Dermis microvascular lymphatic vessel endothelial cell (primary cell): ENCODE measurements at regions not wholly inside any gene's neighbourhood (a gene's known extent, or its start where the extent isn't known, plus 50 kb on each side); places are given as distances from the start of the nearest gene placed in this dataset.
"Not testable (repeated sequence)": the region's sequence is repeated elsewhere in the genome, so short reads cannot be mapped to it uniquely, and the experiment has no call there.

Source experiments
- DNase-seq, 2 donors: peaks; one replicate each; pipeline versions ENCODE4 v3.0.0 to v3.0.0-alpha.2; 2010; ENCODE audit warnings: low read depth in 2 of 2

DNA sequence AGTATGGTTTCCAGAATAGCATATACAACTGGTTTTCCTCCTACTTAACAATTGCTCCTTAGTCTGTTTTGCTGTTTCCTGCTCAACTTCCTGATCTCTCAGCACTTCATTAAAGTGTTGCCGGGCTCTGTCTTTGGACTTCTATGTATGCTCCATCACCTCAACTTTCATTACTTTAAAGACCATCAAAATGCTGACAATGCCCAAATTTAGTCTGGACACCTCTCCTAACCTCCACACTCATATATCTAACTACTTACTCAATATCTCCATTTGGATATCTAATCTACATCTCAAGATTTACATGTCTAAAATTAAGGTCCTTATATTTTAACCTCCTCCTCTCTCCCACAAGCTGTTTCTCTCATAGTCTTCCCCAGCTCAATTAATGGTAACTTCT is 54.4 kb upstream of the LGR5 start:
- DNase-seq = peak in 1 of 2 donors; percentile 3

DNA sequence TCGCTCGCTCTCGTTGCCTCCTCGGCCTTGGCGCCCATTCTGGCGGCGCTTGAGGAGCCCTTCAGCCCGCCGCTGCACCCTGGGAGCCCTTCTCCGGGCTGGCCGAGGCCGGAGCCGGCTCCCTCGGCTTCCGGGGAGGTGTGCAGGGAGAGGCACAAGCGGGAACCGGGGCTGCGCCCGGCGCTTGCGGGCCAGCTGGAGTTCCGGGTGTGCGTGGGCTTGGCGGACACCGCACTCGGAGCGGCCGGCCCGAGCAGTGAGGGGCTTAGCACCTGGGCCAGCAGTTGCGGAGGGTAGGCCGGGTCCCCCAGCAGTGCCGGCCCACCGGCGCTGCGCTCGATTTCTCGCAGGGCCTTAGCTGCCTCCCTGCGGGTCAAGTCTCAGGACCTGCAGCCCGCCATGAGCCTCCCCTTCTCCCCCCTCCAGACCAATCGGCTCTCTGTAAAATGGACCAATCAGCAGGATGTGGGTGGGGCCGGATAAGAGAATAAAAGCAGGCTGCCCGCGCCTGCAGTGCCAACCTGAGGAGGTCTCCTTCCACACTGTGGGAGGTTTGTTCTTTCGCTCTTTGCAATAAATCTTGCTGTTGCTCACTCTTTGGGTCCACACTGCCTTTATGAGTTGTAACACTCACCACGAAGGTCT is 62.8 kb upstream of the LGR5 start:
- DNase-seq = not testable (repeated sequence)

DNA sequence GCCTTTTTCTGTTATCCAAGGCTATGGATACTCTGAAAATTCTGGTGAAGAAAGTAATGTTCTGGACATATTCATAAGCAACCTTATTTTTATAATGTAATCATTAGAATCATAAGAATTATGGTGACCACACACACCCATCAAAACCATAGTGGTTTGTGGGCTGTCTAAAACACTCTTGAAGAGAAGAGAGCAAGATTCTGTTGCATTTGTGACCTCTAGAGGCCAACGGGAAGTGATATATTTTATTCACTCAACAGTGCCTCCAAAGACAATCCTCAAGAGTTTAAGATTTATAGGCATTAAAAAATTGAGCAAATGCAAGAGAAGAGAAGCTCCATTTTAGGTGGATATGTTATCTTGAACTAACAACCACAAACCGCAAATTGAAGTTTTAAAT is 68.5 kb upstream of the LGR5 start:
- no peak for DNase-seq

DNA sequence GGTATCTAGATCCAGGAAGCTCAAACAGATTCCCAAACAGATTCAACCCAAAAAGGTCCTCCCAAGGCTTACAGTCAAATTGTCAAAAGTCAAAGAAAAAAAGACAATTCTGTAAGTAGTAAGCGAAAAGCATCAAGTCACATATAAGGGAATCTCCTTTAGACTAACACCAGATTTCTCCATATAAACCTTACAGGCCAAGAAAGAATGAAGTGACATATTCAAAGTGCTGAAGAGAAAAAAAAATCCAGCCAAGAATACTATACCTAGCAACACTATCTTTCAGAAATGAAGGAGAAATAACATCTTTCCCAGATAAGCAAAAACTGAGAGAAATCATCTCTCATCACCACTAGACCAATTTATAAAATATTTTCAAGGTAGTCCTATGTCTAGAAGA is 79.6 kb upstream of the LGR5 start:
- DNase-seq = no peak

DNA sequence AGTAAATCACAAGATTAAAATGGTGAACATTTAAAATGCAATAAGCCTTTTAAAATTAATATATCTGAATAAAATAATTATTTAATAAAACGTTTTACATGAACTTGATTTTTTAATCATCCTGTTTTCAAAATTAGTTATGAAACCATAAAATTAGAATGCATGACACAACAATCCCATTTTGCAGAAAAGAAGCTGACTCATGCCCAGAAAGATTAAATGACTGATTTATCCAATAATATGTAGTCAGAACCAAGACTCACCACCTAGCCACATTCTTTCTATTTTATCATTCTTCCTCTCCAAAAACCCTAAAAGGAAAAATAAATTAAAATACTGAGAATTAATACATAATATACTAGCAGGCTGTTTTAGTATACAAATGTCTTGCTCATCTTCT is 83.0 kb upstream of the LGR5 start:
- DNase-seq = no peak

DNA sequence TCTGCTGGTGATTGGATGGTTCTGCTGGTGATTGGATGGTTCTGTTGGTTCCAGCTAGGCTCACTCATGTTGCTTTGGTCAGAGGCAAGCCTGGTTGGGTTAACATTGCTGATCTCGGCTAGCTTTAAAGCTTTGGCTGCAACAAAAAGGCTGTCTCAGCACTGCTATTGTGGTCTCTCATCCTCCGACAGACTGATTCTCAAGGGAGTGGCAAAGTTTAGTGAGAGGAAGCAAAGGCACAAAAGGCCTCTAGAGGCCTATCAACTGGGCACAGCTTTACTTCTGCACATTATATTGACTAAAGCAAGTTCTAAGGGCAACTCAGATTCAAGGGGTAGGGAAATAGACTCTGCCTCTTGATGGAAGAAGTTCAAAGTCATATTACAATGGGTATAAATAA is 84.7 kb upstream of the LGR5 start:
- no peak for DNase-seq

DNA sequence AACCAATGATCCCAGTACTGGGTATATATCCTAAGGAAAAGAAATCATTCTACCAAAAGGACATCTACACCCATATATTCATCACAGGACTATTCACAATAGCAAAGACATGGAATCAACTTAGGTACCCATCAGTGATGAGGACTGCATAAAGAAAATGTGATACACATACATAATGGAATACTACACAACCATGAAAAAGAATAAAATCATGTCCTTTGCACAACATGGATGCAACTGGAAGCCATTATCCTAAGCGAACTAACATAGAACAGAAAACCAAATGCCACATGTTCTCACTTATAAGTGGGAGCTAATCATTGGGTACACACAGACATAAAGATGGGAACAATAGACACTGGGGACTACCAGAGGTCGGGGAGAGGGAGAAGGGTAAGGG is 86.0 kb upstream of the LGR5 start:
- DNase-seq = no peak

DNA sequence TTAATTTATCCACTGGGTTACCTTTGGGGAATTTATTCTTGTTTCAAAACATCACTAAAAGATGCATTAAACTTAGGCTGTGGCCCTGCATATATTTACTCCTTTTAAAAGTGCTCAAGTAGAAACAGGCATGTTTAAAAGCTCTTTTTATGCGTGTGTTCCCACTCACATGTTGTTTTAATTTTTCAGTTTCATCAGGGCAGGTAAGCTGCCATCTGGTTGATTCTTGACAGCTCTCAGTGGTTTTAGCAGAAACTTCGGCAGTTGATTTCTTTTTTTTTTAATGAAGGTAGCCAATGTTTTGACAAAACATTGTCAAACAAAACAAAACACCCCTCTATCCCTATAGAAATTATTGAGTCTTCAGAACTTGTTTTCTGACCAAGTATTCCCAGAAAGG is 89.6 kb upstream of the LGR5 start:
- no peak for DNase-seq

DNA sequence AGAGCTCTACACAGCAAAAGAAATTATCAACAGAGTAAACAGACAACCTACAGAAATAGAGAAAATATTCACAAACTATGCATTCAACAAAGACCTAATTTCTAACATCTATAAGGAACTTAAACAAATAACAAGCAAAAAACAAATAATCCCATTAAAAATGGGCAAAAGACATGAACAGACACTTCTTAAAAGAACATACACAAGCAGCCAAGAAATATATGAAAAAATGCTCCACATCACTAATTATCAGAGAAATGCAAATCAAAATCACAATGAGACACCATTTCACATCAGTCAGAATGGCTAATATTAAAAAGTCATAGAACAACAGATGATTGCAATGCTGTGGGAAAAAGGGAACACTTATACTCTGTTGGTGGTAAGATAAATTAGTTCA is 100.7 kb upstream of the LGR5 start:
- DNase-seq = no peak

DNA sequence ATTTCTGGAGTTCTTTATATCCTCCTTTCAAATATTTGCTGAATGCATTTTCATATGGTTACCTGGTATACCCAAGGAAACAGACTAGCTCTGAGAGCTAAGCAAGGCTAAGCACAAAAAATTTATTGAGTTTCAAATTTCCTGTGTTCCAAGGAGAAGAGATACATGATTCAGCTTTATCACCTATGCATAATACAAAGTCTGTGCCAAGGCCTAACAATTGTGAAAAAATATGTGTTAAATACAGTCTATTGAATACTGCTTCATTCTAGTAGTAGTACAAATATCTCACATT is 103.7 kb upstream of the LGR5 start:
- DNase-seq = no peak

DNA sequence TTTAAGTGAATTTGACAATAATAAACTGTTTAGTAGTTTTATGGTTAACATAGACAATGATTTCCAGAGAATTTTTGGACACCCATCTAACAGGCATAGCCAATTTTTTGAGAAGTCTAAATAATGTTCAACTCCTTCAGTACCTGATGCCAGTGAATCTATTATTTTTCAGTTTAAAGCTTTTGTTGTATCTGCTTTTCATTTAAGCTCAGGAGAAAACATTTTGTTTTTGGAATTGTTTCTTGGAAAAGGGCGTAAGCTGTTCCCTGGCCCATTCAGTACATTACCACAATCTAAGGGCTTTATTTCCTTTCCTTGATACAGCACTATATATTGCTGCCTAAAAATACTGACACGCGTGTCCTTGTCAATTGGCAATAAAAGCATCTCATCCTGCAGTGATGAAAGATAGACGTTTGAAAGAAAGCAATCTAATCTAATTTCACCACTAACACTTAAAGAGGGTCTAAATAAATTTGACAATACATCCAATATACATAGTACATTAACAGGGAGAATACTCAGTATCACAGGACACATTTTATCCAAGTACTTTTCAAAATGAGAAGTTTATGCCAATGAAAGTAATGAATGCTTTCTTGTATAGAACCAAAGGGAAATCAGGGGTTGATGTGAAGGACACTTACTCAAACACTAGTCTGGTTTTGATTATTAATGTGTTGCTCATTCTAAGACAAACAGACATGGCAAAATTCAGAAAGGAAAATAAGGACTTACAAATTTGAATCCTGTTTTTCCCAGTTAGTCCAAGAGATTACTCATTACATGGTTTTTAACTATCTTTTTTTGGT is 104.2 kb upstream of the LGR5 start:
- DNase-seq = no peak

DNA sequence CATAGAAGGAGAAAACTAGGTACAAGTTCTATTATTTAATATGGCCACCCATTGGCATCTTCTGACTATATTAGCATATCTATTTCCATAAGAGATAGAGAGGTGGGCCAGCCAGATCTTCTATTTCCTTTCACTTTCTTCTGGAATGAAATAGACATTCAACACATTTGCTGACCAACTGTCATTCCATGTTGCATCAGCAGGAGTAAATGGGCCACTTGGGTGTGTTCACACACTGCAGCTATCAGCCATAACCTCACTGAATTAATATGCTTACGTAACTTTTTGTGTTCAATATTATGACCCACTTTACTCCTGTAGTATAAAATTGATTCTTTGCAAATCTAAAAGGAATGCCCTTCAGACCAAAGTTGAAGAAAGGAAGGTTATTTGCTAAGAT is 106.2 kb upstream of the LGR5 start:
- no peak for DNase-seq

DNA sequence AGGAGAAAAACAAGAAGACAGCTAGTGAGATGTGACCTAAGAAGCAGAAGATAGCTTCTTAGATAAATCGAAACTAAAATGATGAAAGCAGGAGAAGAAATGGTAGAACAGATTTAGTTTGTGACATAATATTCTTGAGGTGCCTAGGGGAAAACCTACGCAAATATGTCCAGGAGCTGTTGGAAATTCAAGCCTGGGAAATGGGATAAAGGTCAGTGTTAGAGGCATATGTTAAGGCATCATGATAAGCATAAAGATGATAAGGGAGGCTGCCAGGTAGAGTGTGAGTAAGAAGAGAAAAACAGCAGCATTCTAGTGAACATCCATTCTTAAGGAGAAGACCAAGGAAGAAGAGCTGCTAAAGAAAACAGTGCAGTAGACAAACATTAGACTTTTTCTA is 109.6 kb upstream of the LGR5 start:
- no peak for DNase-seq

DNA sequence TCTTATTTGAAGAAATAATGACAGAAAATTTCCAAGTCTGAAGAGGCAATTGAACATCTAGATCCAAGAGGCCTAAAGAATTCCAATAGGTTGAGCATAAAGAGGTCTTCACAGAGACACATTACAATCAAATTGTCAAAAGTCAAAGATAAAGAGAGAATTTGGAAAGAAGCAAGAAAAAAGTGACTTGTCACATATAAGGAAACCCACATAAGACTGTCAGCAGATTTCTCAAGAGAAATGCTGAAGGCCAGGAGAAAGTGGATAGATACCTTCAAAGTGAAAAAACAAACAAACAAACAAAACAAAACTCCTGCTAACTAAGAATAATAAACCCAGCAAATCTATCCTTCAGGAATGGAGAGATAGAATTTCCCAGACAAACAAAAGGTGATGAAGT is 118.1 kb upstream of the LGR5 start:
- no peak for DNase-seq

DNA sequence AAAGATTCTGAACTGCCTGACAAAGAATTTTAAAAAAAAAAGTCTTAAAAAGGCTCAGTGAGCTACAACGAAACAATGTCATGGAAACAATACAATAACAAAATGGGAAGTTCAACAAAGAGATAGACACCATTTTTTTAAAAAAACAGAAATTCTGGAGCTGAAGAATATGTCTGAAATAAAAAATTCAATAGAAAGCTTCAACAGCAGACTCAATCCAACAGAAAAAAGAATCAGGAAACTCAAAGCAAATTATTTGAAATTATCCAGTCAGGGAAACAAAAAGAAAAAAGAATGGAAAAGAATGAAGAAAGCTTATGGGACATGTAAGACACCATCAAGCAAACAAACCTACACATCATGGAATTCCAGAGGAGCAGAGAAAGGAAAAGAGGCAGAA is 118.5 kb upstream of the LGR5 start:
- no peak for DNase-seq

DNA sequence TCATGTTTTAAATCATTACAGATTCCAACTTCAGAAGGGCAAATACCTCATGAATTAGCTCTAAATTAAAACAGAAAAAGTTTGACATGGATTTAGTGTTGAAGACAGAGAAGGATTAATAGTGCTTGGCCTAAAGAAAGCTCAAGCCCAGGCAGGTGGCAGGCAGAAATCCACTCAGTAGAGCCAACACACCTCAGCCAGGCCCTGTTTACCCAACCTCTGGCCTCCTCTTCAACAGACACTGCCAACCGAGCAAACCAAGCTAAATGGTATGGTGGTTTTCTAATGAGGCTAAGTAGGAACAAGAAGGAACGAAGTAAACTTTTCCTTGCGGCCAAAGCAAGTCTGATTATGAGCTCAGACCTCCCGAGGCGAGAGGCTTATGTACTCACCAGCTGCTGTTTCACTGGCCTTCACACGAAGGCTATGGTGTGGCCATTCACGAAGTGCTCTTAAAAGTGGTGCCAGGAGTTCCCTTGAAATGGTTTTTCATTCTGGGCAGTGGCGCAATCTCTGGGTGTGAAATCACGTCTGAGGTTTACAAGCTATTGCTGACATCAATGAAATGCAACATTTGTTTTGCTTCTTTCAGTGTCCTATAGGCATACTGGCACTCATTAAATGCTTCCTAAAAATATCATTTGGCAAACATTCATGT is 124.1 kb upstream of the LGR5 start:
- no peak for DNase-seq

DNA sequence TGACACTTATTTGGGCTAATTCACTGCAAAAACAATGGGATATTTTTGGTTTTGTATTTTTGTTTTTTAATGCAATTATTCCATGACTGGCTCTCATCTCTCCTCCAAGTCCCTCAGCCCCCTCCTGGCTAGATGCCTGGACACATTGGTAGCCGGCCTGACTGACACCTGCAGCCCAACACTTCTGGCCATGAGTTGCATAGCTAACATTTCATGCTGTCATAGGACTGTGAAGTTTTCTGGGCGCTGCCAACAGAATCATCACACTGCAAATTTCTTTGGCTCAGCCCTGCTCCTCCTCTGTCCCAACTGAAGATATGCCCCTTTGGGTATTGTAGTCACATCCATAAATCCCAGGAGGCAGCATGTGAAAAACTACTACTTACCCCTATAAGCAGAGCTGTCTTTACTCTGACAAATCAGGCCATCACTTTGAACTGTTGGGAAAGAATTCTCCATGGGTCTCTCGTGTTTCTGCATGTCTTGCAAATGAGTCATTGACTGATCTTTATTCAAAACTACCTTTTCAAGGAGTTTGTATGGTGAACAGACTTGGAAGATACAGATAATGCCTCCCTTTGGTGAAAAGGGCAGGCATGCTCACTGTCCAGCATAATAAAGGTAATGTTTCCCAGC is 126.7 kb upstream of the LGR5 start:
- no peak for DNase-seq

DNA sequence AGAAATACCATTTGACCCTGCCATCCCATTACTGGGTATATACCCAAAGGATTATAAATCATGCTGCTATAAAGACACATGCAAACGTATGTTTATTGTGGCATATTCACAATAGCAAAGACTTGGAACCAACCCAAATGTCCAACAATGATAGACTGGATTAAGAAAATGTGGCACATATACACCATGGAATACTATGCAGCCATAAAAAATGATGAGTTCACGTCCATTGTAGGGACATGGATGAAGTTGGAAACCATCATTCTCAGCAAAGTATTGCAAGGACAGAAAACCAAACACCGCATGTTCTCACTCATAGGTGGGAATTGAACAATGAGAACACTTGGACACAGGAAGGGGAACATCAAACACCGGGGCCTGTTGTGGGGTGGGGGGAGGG is 128.0 kb upstream of the LGR5 start:
- DNase-seq = not testable (repeated sequence)

DNA sequence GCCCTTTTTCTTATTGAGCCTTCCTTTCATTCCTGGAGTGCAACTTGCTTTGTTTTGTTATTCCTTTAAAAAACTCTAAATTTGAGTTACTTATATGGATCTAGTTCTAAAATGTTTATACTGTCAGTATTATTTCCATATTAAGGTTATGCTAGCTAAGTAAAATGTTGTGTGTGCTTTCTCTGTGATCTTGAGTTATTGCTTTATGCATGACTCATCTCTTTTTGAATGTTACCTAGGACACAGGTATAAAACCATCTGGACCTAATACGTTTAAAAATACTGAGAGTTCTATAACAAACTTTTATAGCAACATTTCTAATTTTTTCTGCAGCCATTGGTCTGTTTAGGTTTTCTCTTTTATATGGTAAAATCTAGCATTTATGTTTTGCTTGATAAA is 132.8 kb upstream of the LGR5 start:
- no peak for DNase-seq

DNA sequence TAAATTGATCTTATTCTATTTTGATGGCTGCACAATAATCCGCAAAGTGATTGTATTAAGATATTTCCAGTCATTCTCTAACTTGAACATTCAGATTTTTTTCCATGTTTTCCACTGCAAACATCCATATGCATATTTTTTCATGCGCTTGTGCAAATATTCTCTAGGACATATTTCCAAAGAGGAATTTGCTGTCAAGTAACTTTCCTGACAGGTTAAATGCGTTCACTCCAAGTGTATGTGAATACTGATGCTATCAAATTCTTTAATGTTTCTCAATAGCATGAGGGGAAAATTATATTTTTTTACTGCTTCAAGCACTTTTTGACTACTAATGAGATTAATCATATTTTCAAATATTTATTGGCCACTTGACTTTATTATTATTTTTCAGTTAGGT is 135.3 kb upstream of the LGR5 start:
- DNase-seq = no peak

DNA sequence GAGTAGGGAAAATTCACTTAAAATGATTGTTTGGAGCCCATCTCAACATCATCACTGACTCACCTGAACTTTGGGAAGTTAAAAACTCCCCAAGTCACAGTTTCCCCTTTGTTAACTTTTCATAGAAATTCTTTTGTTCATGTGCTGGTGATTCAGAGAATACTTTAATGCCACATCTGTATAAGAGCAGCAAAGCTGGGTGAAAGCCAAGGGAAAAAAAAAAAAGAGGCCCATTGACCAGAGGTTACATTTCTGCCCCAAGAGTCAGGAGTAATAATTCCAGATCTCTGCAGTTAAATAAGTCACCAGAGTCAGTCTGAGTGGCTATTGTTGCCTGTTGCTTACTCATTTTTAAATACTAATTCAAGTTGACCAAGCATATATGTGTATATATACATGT is 136.4 kb upstream of the LGR5 start:
- no peak for DNase-seq

DNA sequence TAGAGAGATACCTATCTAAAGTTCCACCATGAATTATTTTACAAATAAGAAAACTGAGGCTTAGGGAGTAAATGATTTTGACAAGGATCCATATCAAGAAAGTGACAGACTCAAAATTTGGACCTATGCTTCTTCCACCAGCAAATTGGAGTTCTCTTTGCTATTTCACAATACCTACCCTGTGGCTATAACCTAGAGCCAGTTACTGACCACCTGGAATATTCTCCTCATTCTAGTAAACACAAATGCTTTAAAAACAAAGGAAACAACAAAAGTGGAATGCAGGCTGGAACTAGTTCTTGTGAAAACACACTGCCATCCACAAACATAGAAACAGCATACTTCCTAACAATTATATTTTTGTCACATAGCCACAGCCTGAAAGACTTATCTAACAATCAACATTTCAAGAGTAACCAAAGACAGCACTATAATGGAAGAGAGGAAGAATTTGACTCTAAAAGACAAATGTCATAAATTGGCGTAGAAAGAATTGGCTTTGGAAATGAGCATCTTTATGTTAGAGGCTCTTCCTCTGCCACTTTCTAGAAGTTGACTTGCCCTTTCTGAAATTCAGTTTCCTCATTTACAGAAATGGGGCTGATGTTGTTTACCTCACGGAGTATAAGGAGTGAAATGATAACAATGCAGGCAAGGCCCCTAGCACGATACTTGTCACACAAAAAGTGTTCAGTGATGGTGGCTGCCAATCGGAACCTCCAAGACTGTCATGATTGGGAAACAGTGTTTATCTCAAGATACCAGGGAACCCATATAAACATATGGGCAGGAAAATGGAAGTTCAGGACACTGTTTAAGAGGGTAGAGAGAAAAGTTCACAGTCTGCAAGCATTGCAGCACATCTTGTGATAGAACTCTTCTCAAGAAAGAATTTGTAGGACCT is 138.6 kb upstream of the LGR5 start:
- DNase-seq = no peak
